Muscle layer of colon (tissue), 2 donors: ENCODE measurements at regions not wholly inside any gene's neighbourhood (a gene's known extent, or its start where the extent isn't known, plus 50 kb on each side); places are given as distances from the start of the nearest gene placed in this dataset.
"Not testable (repeated sequence)": the region's sequence is repeated elsewhere in the genome, so short reads cannot be mapped to it uniquely, and the experiment has no call there.

Experiments
- H3K27ac ChIP-seq: one replicate; pipeline ENCODE4 v1.7.0; 2013; ENCODE audit warnings: low read depth, mild to moderate bottlenecking, low read length, moderate library complexity
- H3K27me3 ChIP-seq, 2 donors: one replicate each; pipeline ENCODE4 v1.7.0; 2013; ENCODE audit warnings: low read length in 2 of 2, mild to moderate bottlenecking in 2 of 2; ENCODE audit not compliant: insufficient read depth in 2 of 2, control insufficient read depth in 1 of 2
- H3K36me3 ChIP-seq: one replicate; pipeline ENCODE4 v1.7.0; 2013; ENCODE audit warnings: mild to moderate bottlenecking, low read length; ENCODE audit not compliant: insufficient read depth
- H3K4me1 ChIP-seq: one replicate; pipeline ENCODE4 v1.7.0; 2013; ENCODE audit warnings: mild to moderate bottlenecking, low read length; ENCODE audit not compliant: insufficient read depth
- H3K4me3 ChIP-seq, 2 donors: one replicate each; pipeline ENCODE4 v1.7.0; 2013; ENCODE audit warnings: low read length in 2 of 2, low read depth in 1 of 2, mild to moderate bottlenecking in 1 of 2, moderate library complexity in 1 of 2
- H3K9ac ChIP-seq: one replicate; pipeline ENCODE4 v1.7.0; 2013; ENCODE audit warnings: low read length
- H3K9me3 ChIP-seq: one replicate; pipeline ENCODE4 v1.7.0; 2013; ENCODE audit warnings: mild to moderate bottlenecking, low read length
- donor health status: abdominal sarcoma.
- donor health status: Adenocarcinoma of cecum.

DNA sequence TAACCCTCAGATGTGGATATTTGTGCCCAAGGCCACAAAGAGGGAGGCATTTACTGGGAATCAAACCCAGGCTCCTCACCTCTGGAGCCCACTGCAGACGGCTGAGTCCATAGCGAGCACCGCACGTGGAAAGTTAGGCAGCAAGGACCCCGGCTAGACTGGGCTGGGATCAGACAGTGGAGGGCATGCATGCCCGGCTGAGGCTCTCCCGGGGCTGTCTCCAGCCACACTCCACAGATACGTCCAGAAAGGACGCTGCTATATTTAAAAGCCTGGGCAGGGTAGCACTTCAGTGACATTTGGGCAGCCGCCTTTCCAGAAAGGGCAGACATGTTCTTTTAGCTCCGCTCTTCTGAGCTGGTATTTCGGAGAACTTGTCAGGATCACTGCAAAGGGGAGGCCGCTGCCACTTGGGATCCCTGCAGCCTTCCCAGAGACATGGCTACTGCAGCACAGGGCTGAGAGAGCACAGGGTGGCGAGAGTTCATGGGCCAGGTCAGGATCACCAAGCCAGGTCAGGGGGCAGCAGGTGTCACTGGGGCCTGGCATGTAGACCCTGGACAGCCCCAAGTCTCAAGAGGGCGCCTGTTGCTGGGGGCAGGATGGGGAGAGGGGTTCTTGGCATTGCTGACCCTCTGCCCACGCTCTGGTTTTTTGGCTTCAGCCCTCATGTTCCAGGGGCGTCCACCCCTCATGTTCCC, 121.7 kb downstream of the PHETA1 start:
- H3K4me3 ChIP-seq: no peak overlapping the region
- no peak overlapping the region for H3K27ac ChIP-seq
- H3K4me1 ChIP-seq: no peaks in the 10 kb centered on the region
- no peak overlapping the region for H3K9ac ChIP-seq
- no peaks in the 10 kb centered on the region for H3K36me3 ChIP-seq
- H3K9me3 ChIP-seq: no peaks in the 10 kb centered on the region
- H3K27me3 ChIP-seq: peaks cover 0 to 6% of the 10 kb centered on the region in 2 donors

DNA sequence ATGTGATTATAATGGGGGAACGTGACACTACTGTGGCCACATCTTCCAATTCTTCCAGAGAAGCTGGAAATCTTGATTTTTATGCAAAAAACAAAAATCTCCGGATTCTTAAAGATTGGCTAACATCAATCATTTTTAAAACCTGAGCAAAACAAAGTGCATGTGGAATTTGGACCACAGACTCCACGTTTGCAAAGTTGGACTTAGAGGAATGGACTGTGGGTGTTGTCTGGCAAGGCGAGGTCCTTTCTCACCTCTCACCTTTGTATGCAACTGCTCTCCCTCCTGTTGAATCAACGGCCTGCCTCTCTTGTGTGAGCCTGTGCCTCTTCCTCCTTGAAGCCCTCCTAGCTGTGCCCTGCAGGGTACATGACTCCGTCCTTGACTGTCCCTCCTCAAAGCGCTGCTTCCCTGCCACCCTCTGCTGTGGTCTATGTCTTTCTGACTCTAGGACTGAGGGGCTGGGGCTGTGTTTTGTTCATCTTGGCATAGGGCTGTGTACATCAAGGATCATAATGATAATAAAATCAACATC, 122.4 kb downstream of the PHETA1 start:
- Histone ChIP-seq H3K4me3 (no peak overlapping the region), H3K4me1 (no peaks in the 10 kb centered on the region), H3K27ac (no peak overlapping the region), H3K9ac (no peak overlapping the region), H3K36me3 (no peaks in the 10 kb centered on the region), H3K9me3 (no peaks in the 10 kb centered on the region), H3K27me3 (peaks cover 0 to 6% of the 10 kb centered on the region in 2 donors)

DNA sequence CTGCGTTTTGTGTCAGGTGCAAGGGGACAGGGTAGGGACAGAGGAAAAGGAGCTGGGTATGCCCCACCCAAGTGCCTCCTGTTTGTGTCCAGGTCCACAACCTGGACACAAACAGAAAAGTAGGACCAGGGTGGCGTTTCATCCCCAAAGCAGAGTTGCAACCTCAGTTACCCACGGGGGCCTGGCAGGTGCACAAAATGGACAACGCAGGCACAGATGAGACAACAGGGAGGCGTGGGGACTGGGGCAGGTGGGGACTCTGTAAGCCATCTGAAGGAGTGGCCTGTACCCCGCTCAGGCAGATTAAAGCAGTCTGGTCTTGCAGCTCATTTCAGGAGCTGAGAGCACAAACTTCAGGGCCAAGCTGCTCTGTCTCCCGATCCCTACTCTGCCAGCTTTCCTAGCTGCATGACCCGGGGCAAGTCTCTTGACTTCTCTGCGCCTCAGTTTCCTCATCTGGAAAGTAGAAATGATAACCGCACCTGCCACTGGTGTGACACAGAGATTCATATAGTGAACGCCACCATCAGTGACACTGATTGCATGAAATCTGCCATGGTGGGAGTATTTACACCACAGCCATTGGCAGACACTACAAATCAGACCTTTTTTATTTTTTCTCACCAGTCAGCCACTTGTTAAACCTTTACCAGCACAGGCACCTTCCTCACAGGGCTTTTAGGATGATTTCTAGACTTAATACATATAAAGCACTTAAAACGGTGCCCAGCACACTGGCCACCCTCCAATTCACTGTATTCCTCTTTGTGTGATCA, 123.0 kb downstream of the PHETA1 start:
- H3K27ac ChIP-seq: no peak overlapping the region
- no peak overlapping the region for H3K4me3 ChIP-seq
- no peak overlapping the region for H3K9ac ChIP-seq
- no peaks in the 10 kb centered on the region for H3K4me1 ChIP-seq
- H3K27me3 ChIP-seq: peaks cover 0 to 6% of the 10 kb centered on the region in 2 donors
- H3K36me3 ChIP-seq: no peaks in the 10 kb centered on the region
- no peaks in the 10 kb centered on the region for H3K9me3 ChIP-seq

DNA sequence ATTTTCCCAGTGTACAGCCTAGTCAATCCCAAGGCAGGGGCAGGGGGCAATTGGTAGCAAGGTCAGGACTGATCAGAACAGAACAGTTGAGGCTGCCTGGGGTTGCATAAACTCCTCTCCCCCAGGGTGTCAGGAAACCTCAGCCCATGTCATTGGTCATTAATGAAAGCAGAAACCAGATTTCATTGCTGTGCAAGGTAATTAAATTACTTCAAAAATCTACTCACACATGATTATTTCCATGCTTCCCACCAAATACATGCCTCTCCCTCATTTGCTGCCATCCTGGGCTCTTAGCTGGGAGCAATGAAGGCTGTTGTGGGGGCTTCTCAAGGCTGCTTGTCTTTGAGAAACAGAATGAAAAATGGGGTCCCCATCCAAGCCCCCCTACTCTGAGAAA, 124.2 kb downstream of the PHETA1 start:
- H3K4me3 ChIP-seq: no peak overlapping the region
- H3K36me3 ChIP-seq: no peaks in the 10 kb centered on the region
- no peaks in the 10 kb centered on the region for H3K4me1 ChIP-seq
- no peaks in the 10 kb centered on the region for H3K9me3 ChIP-seq
- H3K27ac ChIP-seq: no peak overlapping the region
- H3K9ac ChIP-seq: no peak overlapping the region
- H3K27me3 ChIP-seq: peaks cover 0 to 6% of the 10 kb centered on the region in 2 donors

DNA sequence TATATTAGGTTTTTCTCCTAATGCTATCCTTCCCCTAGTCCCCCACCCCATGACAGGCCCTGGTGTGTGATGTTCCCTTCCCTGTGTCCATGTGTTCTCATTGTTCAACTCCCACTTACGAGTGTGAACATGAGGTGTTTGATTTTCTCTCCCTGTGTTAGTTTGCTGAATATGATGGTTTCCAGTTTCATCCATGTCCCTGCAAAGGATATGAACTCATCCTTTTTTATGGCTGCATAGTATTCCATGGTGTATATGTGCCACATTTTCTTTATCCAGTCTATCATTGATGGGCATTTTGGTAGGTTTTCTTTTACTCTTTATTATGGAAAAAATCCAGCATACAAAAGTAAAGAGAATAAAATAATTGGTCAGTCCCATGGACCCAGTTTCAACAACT, 126.1 kb downstream of the PHETA1 start:
- not testable (repeated sequence) for H3K36me3 ChIP-seq, H3K9ac ChIP-seq, H3K27me3 ChIP-seq, H3K27ac ChIP-seq, H3K4me1 ChIP-seq, H3K4me3 ChIP-seq, H3K9me3 ChIP-seq

DNA sequence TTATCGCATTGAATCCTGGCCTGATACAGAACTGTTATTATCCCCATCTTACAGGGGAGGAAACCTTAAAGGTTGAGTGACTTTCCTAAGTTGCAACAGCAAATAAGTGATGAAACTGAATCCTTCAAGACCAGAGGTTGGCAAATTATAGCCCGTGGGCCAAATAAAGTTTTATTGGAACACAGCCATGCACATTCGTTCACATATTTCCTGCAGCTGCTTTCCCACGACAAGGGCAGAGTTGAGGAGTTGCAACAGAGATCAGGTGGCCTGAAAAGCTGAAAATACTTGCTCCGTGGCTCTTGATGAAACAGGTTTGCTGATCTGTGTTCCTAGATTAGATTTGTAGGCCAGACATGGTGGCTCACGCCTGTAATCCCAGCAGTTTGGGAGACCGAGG, 126.7 kb downstream of the PHETA1 start:
- Histone ChIP-seq H3K9me3 (no peaks in the 10 kb centered on the region), H3K27ac (no peak overlapping the region), H3K4me3 (no peak overlapping the region), H3K4me1 (no peaks in the 10 kb centered on the region), H3K9ac (no peak overlapping the region), H3K36me3 (no peaks in the 10 kb centered on the region), H3K27me3 (no peaks in the 10 kb centered on the region)

DNA sequence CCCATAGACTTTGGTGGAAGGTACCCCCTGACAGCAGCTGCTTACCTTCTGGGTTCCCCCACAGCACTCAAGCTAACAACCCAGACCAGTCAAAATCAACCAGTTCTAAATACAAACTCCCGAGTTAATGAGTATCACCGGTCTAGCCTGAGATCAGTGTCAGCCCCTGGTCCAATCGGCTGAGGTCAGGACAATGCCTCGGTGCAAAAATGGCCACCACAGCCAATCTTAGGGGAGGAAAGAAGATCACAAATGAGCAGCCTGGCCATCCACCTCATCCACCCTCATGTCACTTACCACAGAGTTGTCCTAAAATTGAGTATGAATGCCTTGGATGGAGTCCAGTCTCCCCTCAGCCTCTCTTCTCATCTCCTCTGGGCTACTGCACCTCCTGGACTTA, 128.5 kb downstream of the PHETA1 start:
- Histone ChIP-seq H3K27me3 (no peaks in the 10 kb centered on the region), H3K4me3 (no peak overlapping the region), H3K36me3 (no peaks in the 10 kb centered on the region), H3K9ac (no peak overlapping the region), H3K4me1 (no peaks in the 10 kb centered on the region), H3K27ac (no peak overlapping the region), H3K9me3 (no peaks in the 10 kb centered on the region)

DNA sequence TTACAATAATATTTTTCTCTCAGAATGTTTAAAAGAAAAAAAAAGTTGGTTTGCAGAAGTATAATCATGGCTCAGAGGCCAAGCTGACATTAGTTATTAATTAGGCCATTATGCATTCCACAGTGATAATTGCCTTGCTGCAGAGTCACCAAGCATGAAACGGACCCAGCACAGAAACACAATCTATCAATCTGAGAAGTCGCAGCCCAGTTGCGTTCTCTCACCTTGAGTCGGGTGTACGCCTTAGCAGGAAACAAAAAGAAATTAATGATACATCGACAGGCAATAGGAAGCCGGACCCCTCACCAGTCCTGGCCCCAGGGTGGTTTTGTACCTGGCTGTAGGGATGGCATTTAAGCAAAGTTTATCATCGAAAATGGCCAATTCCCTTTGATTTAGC, 129.7 kb downstream of the PHETA1 start:
- no peaks in the 10 kb centered on the region for H3K9me3 ChIP-seq
- H3K4me3 ChIP-seq: no peak overlapping the region
- no peaks in the 10 kb centered on the region for H3K36me3 ChIP-seq
- no peak overlapping the region for H3K9ac ChIP-seq
- no peak overlapping the region for H3K27ac ChIP-seq
- no peaks in the 10 kb centered on the region for H3K4me1 ChIP-seq
- H3K27me3 ChIP-seq: no peaks in the 10 kb centered on the region

DNA sequence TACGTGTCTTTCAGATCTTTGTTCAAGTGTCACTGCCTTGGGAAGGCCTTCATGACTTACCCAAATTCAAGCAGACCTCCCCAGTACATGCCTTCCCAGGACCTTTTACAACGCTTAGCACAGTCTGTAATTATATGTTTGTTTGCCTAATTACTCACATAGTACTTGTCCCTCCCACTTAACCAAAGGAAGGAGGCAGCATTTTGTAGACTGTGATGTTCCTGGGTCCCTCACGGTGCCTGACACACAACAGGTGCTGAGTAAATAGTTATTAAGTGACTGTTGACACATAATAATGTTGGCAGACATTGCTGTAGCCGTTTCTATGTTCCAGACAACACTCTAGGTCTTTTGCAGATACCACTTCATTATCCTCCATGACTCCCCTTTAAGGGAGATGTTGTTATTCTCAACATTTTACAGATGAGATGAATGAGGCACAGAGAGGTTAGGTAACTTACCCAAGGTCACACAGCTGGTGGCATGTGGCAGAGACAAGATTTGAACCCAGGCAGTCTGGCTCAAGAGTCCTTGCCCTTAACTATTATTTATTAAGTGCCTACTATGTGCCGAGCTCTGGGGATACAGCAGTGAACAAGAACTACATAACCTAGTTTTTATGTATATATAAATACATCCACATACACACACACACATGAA, 130.7 kb downstream of the PHETA1 start:
- Histone ChIP-seq H3K4me3 (no peak overlapping the region), H3K9ac (no peak overlapping the region), H3K9me3 (peaks cover 9% of the 10 kb centered on the region), H3K27ac (no peak overlapping the region), H3K27me3 (no peaks in the 10 kb centered on the region), H3K4me1 (no peaks in the 10 kb centered on the region), H3K36me3 (no peaks in the 10 kb centered on the region)

DNA sequence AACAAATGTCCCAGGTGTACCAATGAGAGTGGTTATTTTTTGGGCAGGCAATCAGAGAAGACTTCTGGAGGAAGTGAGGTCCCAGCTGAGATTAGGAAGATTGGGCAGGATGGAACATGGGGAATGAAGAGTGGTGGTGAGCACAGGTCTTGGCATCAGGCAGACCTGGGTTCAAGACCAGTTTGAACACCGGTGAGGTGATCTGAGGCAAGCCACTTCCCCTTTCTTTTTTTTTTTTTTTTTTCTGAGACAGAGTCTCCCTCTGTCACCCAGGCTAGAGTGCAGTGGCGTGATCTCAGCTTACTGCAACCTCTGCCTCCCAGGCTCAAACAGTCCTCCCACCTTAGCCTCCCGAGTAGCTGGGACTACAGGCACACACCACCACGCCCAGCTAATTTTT, 134.4 kb downstream of the PHETA1 start:
- H3K27me3 ChIP-seq, H3K9me3 ChIP-seq, H3K9ac ChIP-seq, H3K4me1 ChIP-seq, H3K4me3 ChIP-seq, H3K36me3 ChIP-seq, H3K27ac ChIP-seq: not testable (repeated sequence)

DNA sequence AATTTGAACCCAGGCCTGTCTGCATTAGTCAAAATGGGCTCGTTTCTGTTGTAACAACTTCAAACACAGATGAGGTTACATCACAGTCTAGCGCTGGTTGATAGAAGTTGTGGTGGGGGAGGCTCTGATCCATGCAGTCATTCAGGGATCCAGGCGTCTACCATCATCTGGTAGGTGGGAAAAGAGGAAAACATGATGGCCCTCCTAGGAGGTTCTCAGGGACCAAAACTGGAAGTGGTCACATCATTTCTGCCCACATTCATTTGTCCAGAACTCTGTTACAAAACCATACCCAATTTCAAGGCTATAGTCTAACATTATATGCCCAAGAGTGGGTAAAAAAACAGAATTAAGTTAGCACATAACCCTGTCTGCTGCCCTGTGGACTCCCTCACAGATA, 135.1 kb downstream of the PHETA1 start:
- H3K27me3 ChIP-seq: no peaks in the 10 kb centered on the region
- no peaks in the 10 kb centered on the region for H3K4me1 ChIP-seq
- no peaks in the 10 kb centered on the region for H3K36me3 ChIP-seq
- no peak overlapping the region for H3K4me3 ChIP-seq
- peaks cover 10% of the 10 kb centered on the region for H3K9me3 ChIP-seq
- no peak overlapping the region for H3K9ac ChIP-seq
- no peak overlapping the region for H3K27ac ChIP-seq
